Activated T-helper 1 cell treated with anti-CD3 and anti-CD28 coated beads, Interleukin-12 subunit alpha, Interleukin-12 subunit beta, Interleukin-2, Interleukin-4 antibody, amounts not matched to agents 30 ng/mL and 10 ng/mL and 1 ng/mL, durations not matched to agents 14 hours and 24 hours and 36 hours (primary cell): ENCODE measurements at regions not wholly inside any gene's neighbourhood (a gene's known extent, or its start where the extent isn't known, plus 50 kb on each side); places are given as distances from the start of the nearest gene placed in this dataset.
"Not testable (repeated sequence)": the region's sequence is repeated elsewhere in the genome, so short reads cannot be mapped to it uniquely, and the experiment has no call there.

Experiments used
- DNase-seq: peaks from one replicate; pipeline ENCODE4 v3.0.0; 2021; ENCODE audit warnings: low spot score
- H3K27ac Mint-ChIP-seq: one replicate; pipeline ENCODE4 v1.8.0; 2021; ENCODE audit warnings: mild to moderate bottlenecking, mixed read lengths
- H3K27me3 Mint-ChIP-seq: one replicate; pipeline ENCODE4 v1.8.0; 2022; ENCODE audit warnings: mild to moderate bottlenecking, moderate library complexity, mixed read lengths; ENCODE audit not compliant: insufficient read depth
- H3K36me3 Mint-ChIP-seq: one replicate; pipeline ENCODE4 v1.8.0; 2021; ENCODE audit warnings: low read depth, mixed read lengths
- H3K4me1 Mint-ChIP-seq: one replicate; pipeline ENCODE4 v1.8.0; 2021; ENCODE audit warnings: low read depth, mixed read lengths
- H3K4me3 Mint-ChIP-seq: one replicate; pipeline ENCODE4 v1.8.0; 2021; ENCODE audit warnings: mild to moderate bottlenecking, moderate library complexity, mixed read lengths
- H3K9me3 Mint-ChIP-seq: one replicate; pipeline ENCODE4 v1.8.0; 2021; ENCODE audit warnings: mixed read lengths
- intact Hi-C: fragments of 100-400 bp; cut with micrococcal nuclease; formaldehyde crosslinking; loops from one replicate; pipeline ENCODE4 v1.15.1; 2024

DNA sequence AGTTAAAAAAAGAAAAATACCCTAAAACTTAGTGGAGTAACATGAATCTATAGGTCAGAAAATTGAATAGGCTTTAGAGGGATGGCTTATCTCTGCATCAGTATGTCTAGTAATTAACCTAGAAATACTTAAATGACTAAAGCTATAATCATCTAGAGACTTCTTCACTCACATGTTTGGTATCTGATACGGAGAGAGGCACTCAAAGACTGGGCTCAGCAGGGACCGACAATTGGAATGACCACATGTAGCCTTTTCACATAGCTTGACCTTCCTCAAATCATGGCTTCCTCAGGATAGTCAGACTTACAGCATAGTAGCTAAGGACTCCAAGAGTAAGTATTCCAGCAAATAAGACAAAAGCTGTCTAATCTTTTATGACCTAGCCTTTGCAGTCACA, 105.3 kb upstream of the RORB start:
- H3K27ac Mint-ChIP-seq = no peak overlapping the region
- intact Hi-C loops = no loop called here
- no peak overlapping the region for H3K4me3 Mint-ChIP-seq
- H3K36me3 Mint-ChIP-seq = no peaks in the 10 kb centered on the region
- DNase-seq = no peak
- H3K4me1 Mint-ChIP-seq = no peaks in the 10 kb centered on the region
- H3K27me3 Mint-ChIP-seq = no peaks in the 10 kb centered on the region
- H3K9me3 Mint-ChIP-seq = peaks cover 4% of the 10 kb centered on the region

- H3K4me1 Mint-ChIP-seq = no peaks in the 10 kb centered on the region
- intact Hi-C loops = no loop called here
- no peak for DNase-seq
- H3K27ac Mint-ChIP-seq = no peak overlapping the region
- H3K36me3 Mint-ChIP-seq = no peaks in the 10 kb centered on the region
- H3K27me3 Mint-ChIP-seq = no peaks in the 10 kb centered on the region
- H3K4me3 Mint-ChIP-seq = no peak overlapping the region
- H3K9me3 Mint-ChIP-seq = peaks cover 18% of the 10 kb centered on the region
Measured at GRCh38 chr9:74403581-74403980, 93.6 kb upstream of the RORB start.

DNA sequence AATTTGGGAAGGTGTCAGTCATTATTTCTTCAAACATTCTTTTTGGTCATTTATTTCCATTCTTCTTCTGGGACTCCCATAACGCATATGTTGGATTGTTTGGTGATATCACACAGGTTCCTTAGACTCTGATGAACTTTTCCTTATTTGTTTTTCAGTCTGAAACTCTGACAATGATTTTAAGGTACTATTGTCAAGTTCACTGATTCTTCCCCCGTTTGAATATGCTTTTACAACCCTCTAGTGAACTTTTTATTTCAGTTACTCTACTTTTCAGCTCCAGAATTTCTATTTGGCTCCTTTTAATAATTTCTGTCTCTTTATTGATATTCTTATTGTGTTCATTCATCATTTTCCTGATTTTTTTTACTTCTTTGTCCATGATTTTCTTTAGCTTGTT, 92.5 kb upstream of the RORB start:
- Mint-ChIP-seq H3K4me3 (no peak overlapping the region), H3K27me3 (no peaks in the 10 kb centered on the region), H3K9me3 (peaks cover 18% of the 10 kb centered on the region)

DNA sequence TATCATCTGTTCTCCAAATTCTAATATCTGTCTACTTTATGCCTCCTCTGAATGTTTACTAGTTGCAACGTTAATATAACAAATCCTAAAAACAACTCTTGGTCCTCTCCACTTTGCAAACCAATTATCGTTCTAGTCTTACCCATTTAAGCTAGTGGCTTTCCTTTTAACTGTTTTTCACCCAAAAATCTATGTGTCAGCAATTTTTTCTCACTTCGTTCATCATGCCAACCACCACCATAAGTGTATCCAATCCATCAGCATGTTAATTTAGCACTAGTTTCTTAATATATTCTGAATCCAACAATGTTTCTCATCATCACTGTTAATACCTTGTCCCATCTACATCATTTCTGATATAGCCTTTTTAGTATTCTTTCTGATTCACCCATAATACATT, 90.0 kb upstream of the RORB start:
- Mint-ChIP-seq H3K4me1 (no peaks in the 10 kb centered on the region), H3K27me3 (no peaks in the 10 kb centered on the region), H3K9me3 (peaks cover 18% of the 10 kb centered on the region), H3K27ac (no peak overlapping the region), H3K36me3 (no peaks in the 10 kb centered on the region), H3K4me3 (no peak overlapping the region)
- no peak for DNase-seq
- intact Hi-C loops = no loop called here

More for the DNA sequence above, 92.5 kb upstream of the RORB start:
- intact Hi-C loops = no loop called here
- H3K36me3 Mint-ChIP-seq = no peaks in the 10 kb centered on the region
- DNase-seq = no peak
- no peaks in the 10 kb centered on the region for H3K4me1 Mint-ChIP-seq
- no peak overlapping the region for H3K27ac Mint-ChIP-seq

GRCh38 chr9:74412236-74412979, 84.7 kb upstream of the RORB start:
- Mint-ChIP-seq H3K27me3 (no peaks in the 10 kb centered on the region), H3K4me1 (no peaks in the 10 kb centered on the region), H3K36me3 (no peaks in the 10 kb centered on the region), H3K27ac (no peak overlapping the region), H3K4me3 (no peak overlapping the region), H3K9me3 (peaks cover 10% of the 10 kb centered on the region)
- intact Hi-C loops = no loop called here
- no peak for DNase-seq

- intact Hi-C loops = no loop called here
- Mint-ChIP-seq H3K27ac (no peak overlapping the region), H3K36me3 (no peaks in the 10 kb centered on the region), H3K27me3 (no peaks in the 10 kb centered on the region), H3K4me1 (no peaks in the 10 kb centered on the region), H3K4me3 (no peak overlapping the region), H3K9me3 (peaks cover 10% of the 10 kb centered on the region)
- no peak for DNase-seq
Measured at GRCh38 chr9:74413876-74414275, 83.3 kb upstream of the RORB start.

- Mint-ChIP-seq H3K4me3 (no peak overlapping the region), H3K4me1 (no peaks in the 10 kb centered on the region), H3K27me3 (no peaks in the 10 kb centered on the region), H3K27ac (no peak overlapping the region), H3K9me3 (peaks cover 10% of the 10 kb centered on the region), H3K36me3 (no peaks in the 10 kb centered on the region)
- no peak for DNase-seq
- intact Hi-C loops = no loop called here
Measured at GRCh38 chr9:74414325-74414724, 82.8 kb upstream of the RORB start.

GRCh38 chr9:74415995-74416394, 81.1 kb upstream of the RORB start:
- no peak overlapping the region for H3K4me3 Mint-ChIP-seq
- no peaks in the 10 kb centered on the region for H3K27me3 Mint-ChIP-seq
- H3K9me3 Mint-ChIP-seq = peaks cover 10% of the 10 kb centered on the region
- H3K36me3 Mint-ChIP-seq = no peaks in the 10 kb centered on the region
- no peak overlapping the region for H3K27ac Mint-ChIP-seq
- no peak for DNase-seq
- intact Hi-C loops = no loop called here
- no peaks in the 10 kb centered on the region for H3K4me1 Mint-ChIP-seq

GRCh38 chr9:74424488-74424887, 72.6 kb upstream of the RORB start:
- H3K36me3 Mint-ChIP-seq, DNase-seq, H3K27me3 Mint-ChIP-seq, H3K9me3 Mint-ChIP-seq, H3K4me1 Mint-ChIP-seq, intact Hi-C loops, H3K27ac Mint-ChIP-seq, H3K4me3 Mint-ChIP-seq: not testable (repeated sequence)

DNA sequence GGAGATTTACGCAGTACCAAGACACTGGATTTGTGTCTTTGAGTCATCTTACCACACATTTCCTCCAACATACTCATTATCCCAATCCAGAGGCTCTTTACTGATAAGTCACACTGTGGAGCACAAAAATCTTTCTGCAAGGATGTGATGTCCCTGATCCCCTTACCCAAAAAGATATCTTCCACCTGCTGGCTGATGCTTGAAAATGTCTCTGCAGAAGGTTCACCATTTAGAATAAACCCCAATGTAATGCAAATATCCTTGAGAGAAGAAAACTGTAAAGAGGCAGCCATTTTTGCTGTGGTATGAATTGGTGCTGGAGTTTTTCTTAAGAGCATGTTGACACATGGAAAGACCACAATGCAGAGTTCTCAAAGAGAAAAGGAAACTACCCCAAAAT, 65.7 kb upstream of the RORB start:
- H3K4me1 Mint-ChIP-seq = no peaks in the 10 kb centered on the region
- no peak overlapping the region for H3K4me3 Mint-ChIP-seq
- intact Hi-C loops = no loop called here
- DNase-seq = no peak
- H3K36me3 Mint-ChIP-seq = no peaks in the 10 kb centered on the region
- H3K9me3 Mint-ChIP-seq = no peaks in the 10 kb centered on the region
- no peak overlapping the region for H3K27ac Mint-ChIP-seq
- H3K27me3 Mint-ChIP-seq = no peaks in the 10 kb centered on the region

- no peak overlapping the region for H3K4me3 Mint-ChIP-seq
Measured at GRCh38 chr9:74443036-74443750, 53.9 kb upstream of the RORB start.

GRCh38 chr9:74444369-74444768, 52.8 kb upstream of the RORB start:
- Mint-ChIP-seq H3K4me1 (no peaks in the 10 kb centered on the region), H3K36me3 (no peaks in the 10 kb centered on the region), H3K27me3 (no peaks in the 10 kb centered on the region), H3K9me3 (no peaks in the 10 kb centered on the region), H3K4me3 (no peak overlapping the region), H3K27ac (no peak overlapping the region)
- DNase-seq = no peak
- intact Hi-C loops = no loop called here

More at GRCh38 chr9:74443036-74443750, 53.9 kb upstream of the RORB start:
- intact Hi-C loops = no loop called here
- no peaks in the 10 kb centered on the region for H3K36me3 Mint-ChIP-seq
- H3K27me3 Mint-ChIP-seq = no peaks in the 10 kb centered on the region
- H3K27ac Mint-ChIP-seq = no peak overlapping the region
- no peak for DNase-seq
- H3K4me1 Mint-ChIP-seq = no peaks in the 10 kb centered on the region
- H3K9me3 Mint-ChIP-seq = no peaks in the 10 kb centered on the region
